ENCODE measurements at regions not wholly inside any gene's neighbourhood (a gene's known extent, or its start where the extent isn't known, plus 50 kb on each side); places are given as distances from the start of the nearest gene placed in this dataset.

DNA sequence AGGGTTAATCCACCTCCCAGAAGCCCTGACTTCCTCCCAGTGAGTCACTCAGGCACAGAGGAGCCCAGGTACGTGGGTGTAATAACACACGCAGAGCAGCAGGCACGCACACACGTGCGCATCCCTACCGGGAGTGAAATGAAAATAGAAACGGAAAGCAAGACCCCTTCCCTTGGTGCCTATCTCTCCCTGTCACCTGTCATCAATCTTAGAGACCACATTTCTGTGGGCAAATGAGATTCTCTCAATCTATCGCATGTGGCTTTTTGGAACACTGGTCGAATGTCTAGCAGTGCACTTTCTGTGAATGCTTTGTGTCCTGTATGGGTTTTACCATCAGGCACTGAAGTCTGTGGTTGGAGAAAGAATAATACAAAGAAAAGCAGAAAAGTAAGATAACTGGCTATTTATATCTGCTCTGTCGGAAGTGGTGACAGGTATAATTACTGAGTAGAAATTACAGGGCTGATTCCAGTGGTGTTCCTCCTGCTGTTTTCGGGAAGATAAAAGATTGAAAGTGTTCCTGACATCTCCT lies 137.7 kb upstream of the GRIA1 start:
- Mint-ChIP-seq H3K36me3 (no peaks in the 10 kb centered on the region), H3K4me3 (peak overlapping the region; percentile 48 to 82 (median 55)), H3K27ac (no peak overlapping the region), H3K9me3 (peaks cover 0 to 10% (median 5%) of the 10 kb centered on the region in 3 donors), H3K4me1 (peaks cover 6 to 17% (median 14%) of the 10 kb centered on the region in 3 donors), H3K27me3 (peaks cover 3 to 14% of the 10 kb centered on the region in 2 donors)
- ChIA-PET POLR2A (no interaction called here), CTCF (no interaction called here)
- H3K27ac ChIP-seq (ENCODE audit: low read length) = no peak overlapping the region
- no peaks in the 10 kb centered on the region for H3K36me3 ChIP-seq (ENCODE audit: control insufficient read depth in 2 of 2, extremely low read depth in 1 of 2, insufficient read depth in 1 of 2, low read length in 1 of 2)
- H3K9me3 ChIP-seq = no peaks in the 10 kb centered on the region
- 2% methylated on average over 7 of the region's 11 CpGs for WGBS (ENCODE audit: insufficient coverage)
- peak overlapping the region in 1 of 2 donors; percentile 29 for H3K4me3 ChIP-seq (ENCODE audit: control insufficient read depth in 1 of 2, extremely low read depth in 1 of 2, low read length in 1 of 2)
- H3K27me3 ChIP-seq (replicated peaks in 1 of 2; ENCODE audit: control insufficient read depth in 2 of 2, extremely low read depth in 1 of 2, insufficient read depth in 2 of 2, low read length in 1 of 2) = peaks cover 0 to 2% of the 10 kb centered on the region in 2 experiments
- ATAC-seq (replicated peaks in 1 of 4) (peak in 2 of 4 experiments; percentile 40 to 47), DNase-seq (peak in 2 of 35 experiments; percentile 0 to 5)
- H3K4me1 ChIP-seq (ENCODE audit: control insufficient read depth in 1 of 2, extremely low read depth in 1 of 2, insufficient read depth in 2 of 2, low read length in 2 of 2) = no peaks in the 10 kb centered on the region

DNA sequence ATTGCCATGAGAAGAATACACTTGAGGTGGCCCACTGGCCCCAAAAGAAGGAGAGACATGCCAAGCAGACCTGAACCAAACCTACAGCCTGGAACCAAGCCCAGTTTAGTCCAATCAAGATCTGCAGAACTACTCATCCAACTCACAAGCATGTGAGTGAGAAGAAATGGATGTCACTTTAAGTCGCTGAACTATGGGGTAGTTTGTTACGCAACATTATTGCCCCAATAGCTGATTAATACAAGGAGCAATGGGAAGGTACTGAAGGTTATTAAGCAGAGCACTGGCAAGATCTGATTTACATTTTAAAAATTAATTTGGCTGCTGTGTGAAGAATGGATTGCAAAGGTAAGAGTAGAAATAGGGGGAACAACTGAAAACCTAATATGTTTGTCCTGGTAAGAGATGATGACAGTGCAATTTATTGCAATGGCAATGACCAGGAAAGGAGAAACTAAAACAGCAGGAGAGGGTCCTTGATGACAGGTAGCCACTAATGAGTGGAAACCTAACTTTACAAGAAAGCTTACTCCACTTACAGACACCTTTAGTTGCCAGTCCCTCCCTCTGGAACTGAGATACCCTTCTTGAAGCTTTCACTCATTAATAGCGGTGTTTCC lies 132.9 kb upstream of the GRIA1 start:
- ChIA-PET CTCF (no interaction called here), POLR2A (interaction anchor here in 1 of 2 donors (0.7 kb wide), 1 partner anchor 441 kb away, joined by 3 read pairs; no protein-coding TSS in a partner anchor)
- H3K9me3 ChIP-seq = no peaks in the 10 kb centered on the region
- Mint-ChIP-seq H3K9me3 (peaks cover 0 to 10% (median 5%) of the 10 kb centered on the region in 3 donors), H3K4me3 (no peak overlapping the region), H3K36me3 (no peaks in the 10 kb centered on the region), H3K27ac (no peak overlapping the region), H3K4me1 (peaks cover 3 to 26% (median 14%) of the 10 kb centered on the region in 3 donors), H3K27me3 (peaks cover 0 to 5% of the 10 kb centered on the region in 2 donors)
- no peaks in the 10 kb centered on the region for H3K27me3 ChIP-seq (replicated peaks in 1 of 2; ENCODE audit: control insufficient read depth in 2 of 2, extremely low read depth in 1 of 2, insufficient read depth in 2 of 2, low read length in 1 of 2)
- H3K4me1 ChIP-seq (ENCODE audit: control insufficient read depth in 1 of 2, extremely low read depth in 1 of 2, insufficient read depth in 2 of 2, low read length in 2 of 2) = no peaks in the 10 kb centered on the region
- DNase-seq (no peak), ATAC-seq (replicated peaks in 1 of 4) (no peak)
- H3K4me3 ChIP-seq (ENCODE audit: control insufficient read depth in 1 of 2, extremely low read depth in 1 of 2, low read length in 1 of 2) = no peak overlapping the region
- no peak overlapping the region for H3K27ac ChIP-seq (ENCODE audit: low read length)
- WGBS (ENCODE audit: insufficient coverage) = no CpG with 5 or more reads among the region's 3 CpGs
- H3K36me3 ChIP-seq (ENCODE audit: control insufficient read depth in 2 of 2, extremely low read depth in 1 of 2, insufficient read depth in 1 of 2, low read length in 1 of 2) = no peaks in the 10 kb centered on the region

DNA sequence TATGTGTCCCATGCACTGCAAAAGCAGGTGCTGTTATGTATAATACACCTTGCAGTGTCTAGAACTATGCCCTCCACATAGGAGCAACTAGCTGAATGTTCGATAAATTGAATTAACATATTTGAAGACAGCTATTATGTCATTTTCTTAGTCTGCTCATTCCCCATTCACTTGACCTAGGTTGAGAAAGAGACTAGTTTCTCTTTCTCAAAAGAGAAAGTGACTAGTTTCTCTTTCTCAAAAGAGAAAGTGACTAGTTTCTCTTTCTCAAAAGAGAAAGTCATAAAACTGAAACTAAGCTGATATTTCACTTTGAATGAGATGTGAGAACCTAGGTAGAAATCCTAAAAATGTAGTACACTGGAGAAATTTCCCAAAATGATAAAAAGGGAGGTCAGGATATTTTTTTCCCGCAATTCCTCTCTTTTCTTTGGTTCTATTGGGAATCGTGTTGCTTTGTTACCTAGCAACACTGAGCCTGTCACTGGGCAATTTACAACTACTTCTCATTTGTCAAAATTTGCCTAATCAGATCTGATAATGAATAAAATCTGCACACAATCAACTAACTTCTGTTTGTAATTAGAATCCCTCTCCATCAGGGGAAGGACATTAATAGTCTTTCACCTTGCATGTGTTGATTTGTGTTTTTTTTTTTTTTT lies 132.0 kb upstream of the GRIA1 start:
- no peak for ATAC-seq (replicated peaks in 1 of 4)

GRCh38 chr5:153360860-153361259 lies 129.6 kb upstream of the GRIA1 start:
- no peaks in the 10 kb centered on the region for H3K9me3 ChIP-seq
- no peak overlapping the region for H3K4me3 ChIP-seq (ENCODE audit: control insufficient read depth in 1 of 2, extremely low read depth in 1 of 2, low read length in 1 of 2)
- Mint-ChIP-seq H3K27me3 (no peaks in the 10 kb centered on the region), H3K4me1 (peaks cover 0 to 17% (median 5%) of the 10 kb centered on the region in 3 donors), H3K9me3 (peaks cover 0 to 14% (median 5%) of the 10 kb centered on the region in 3 donors), H3K4me3 (no peak overlapping the region), H3K36me3 (no peaks in the 10 kb centered on the region), H3K27ac (no peak overlapping the region)
- ChIA-PET CTCF (no interaction called here), POLR2A (no interaction called here)
- no peak overlapping the region for H3K27ac ChIP-seq (ENCODE audit: low read length)
- no peaks in the 10 kb centered on the region for H3K4me1 ChIP-seq (ENCODE audit: control insufficient read depth in 1 of 2, extremely low read depth in 1 of 2, insufficient read depth in 2 of 2, low read length in 2 of 2)
- H3K27me3 ChIP-seq (replicated peaks in 1 of 2; ENCODE audit: control insufficient read depth in 2 of 2, extremely low read depth in 1 of 2, insufficient read depth in 2 of 2, low read length in 1 of 2) = no peaks in the 10 kb centered on the region
- no peak for DNase-seq
- WGBS (ENCODE audit: insufficient coverage) = no CpG with 5 or more reads among the region's 1 CpG
- no peaks in the 10 kb centered on the region for H3K36me3 ChIP-seq (ENCODE audit: control insufficient read depth in 2 of 2, extremely low read depth in 1 of 2, insufficient read depth in 1 of 2, low read length in 1 of 2)
- no peak for ATAC-seq (replicated peaks in 1 of 4)

More for the DNA sequence above, 132.0 kb upstream of the GRIA1 start:
- H3K27me3 ChIP-seq (replicated peaks in 1 of 2; ENCODE audit: control insufficient read depth in 2 of 2, extremely low read depth in 1 of 2, insufficient read depth in 2 of 2, low read length in 1 of 2) = no peaks in the 10 kb centered on the region
- no peak overlapping the region for H3K27ac ChIP-seq (ENCODE audit: low read length)
- no CpG with 5 or more reads among the region's 3 CpGs for WGBS (ENCODE audit: insufficient coverage)
- peaks cover 0 to 10% (median 5%) of the 10 kb centered on the region in 3 donors for H3K9me3 Mint-ChIP-seq
- no peaks in the 10 kb centered on the region for H3K4me1 ChIP-seq (ENCODE audit: control insufficient read depth in 1 of 2, extremely low read depth in 1 of 2, insufficient read depth in 2 of 2, low read length in 2 of 2)
- H3K4me3 ChIP-seq (ENCODE audit: control insufficient read depth in 1 of 2, extremely low read depth in 1 of 2, low read length in 1 of 2) = no peak overlapping the region
- ChIA-PET POLR2A (interaction anchor here in 1 of 2 donors (0.7 kb wide), 1 partner anchor 440 kb away, joined by 3 read pairs; no protein-coding TSS in a partner anchor), CTCF (no interaction called here)
- DNase-seq = no peak
- H3K27ac Mint-ChIP-seq = peak overlapping the region; percentile 16 to 24
- peak overlapping the region in 1 of 3 donors; percentile 47 for H3K4me3 Mint-ChIP-seq
- no peaks in the 10 kb centered on the region for H3K36me3 Mint-ChIP-seq
- peaks cover 0 to 2% of the 10 kb centered on the region in 2 donors for H3K27me3 Mint-ChIP-seq
- no peaks in the 10 kb centered on the region for H3K9me3 ChIP-seq
- peaks cover 0 to 18% (median 7%) of the 10 kb centered on the region in 3 donors for H3K4me1 Mint-ChIP-seq
- no peaks in the 10 kb centered on the region for H3K36me3 ChIP-seq (ENCODE audit: control insufficient read depth in 2 of 2, extremely low read depth in 1 of 2, insufficient read depth in 1 of 2, low read length in 1 of 2)

DNA sequence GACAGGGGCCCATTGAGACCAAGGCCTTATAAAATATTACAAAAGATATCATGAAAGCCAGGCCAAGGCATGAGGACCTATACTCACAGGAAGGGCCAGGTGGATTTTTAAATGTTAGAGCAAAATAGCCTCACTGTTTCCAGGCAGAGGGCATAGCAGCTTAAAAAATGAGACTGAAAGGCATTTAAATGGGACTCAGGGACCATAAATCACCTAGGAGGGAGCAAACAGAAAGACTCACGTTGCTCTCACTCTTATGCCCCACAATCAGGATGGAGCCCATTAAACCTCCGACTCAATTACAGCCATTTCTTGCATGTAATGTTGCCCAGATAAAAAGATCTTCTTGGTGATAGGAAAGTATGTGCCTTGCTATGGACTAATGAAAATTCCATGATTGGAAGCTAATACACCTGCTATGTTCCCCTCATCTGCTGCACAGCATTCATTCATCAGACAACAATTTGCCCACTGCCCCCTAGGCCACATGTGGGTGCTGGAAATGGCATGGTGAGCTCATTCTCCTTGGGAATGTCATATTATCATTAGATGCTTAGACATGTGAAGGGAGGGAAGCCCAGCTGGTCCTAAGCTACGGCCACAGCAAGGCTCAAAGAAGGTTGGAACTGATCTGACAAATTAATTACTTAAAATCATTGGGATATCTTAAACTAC lies 128.6 kb upstream of the GRIA1 start:
- no peak for ATAC-seq (replicated peaks in 1 of 4)
- no peak overlapping the region for H3K4me3 Mint-ChIP-seq
- peaks cover 0 to 17% (median 5%) of the 10 kb centered on the region in 3 donors for H3K4me1 Mint-ChIP-seq
- H3K27me3 Mint-ChIP-seq = no peaks in the 10 kb centered on the region
- no peak overlapping the region for H3K27ac Mint-ChIP-seq
- Histone ChIP-seq H3K36me3 (ENCODE audit: control insufficient read depth in 2 of 2, extremely low read depth in 1 of 2, insufficient read depth in 1 of 2, low read length in 1 of 2) (no peaks in the 10 kb centered on the region), H3K4me3 (ENCODE audit: control insufficient read depth in 1 of 2, extremely low read depth in 1 of 2, low read length in 1 of 2) (no peak overlapping the region), H3K9me3 (no peaks in the 10 kb centered on the region), H3K27ac (ENCODE audit: low read length) (no peak overlapping the region), H3K4me1 (ENCODE audit: control insufficient read depth in 1 of 2, extremely low read depth in 1 of 2, insufficient read depth in 2 of 2, low read length in 2 of 2) (no peaks in the 10 kb centered on the region), H3K27me3 (replicated peaks in 1 of 2; ENCODE audit: control insufficient read depth in 2 of 2, extremely low read depth in 1 of 2, insufficient read depth in 2 of 2, low read length in 1 of 2) (no peaks in the 10 kb centered on the region)
- ChIA-PET CTCF (no interaction called here), POLR2A (no interaction called here)
- DNase-seq = no peak
- no peaks in the 10 kb centered on the region for H3K36me3 Mint-ChIP-seq
- no CpG with 5 or more reads among the region's 3 CpGs for WGBS (ENCODE audit: insufficient coverage)
- H3K9me3 Mint-ChIP-seq = peaks cover 0 to 11% (median 2%) of the 10 kb centered on the region in 3 donors

- Histone ChIP-seq H3K27me3 (replicated peaks in 1 of 2; ENCODE audit: control insufficient read depth in 2 of 2, extremely low read depth in 1 of 2, insufficient read depth in 2 of 2, low read length in 1 of 2) (no peaks in the 10 kb centered on the region), H3K36me3 (ENCODE audit: control insufficient read depth in 2 of 2, extremely low read depth in 1 of 2, insufficient read depth in 1 of 2, low read length in 1 of 2) (no peaks in the 10 kb centered on the region), H3K27ac (ENCODE audit: low read length) (no peak overlapping the region), H3K4me1 (ENCODE audit: control insufficient read depth in 1 of 2, extremely low read depth in 1 of 2, insufficient read depth in 2 of 2, low read length in 2 of 2) (no peaks in the 10 kb centered on the region), H3K9me3 (no peaks in the 10 kb centered on the region), H3K4me3 (ENCODE audit: control insufficient read depth in 1 of 2, extremely low read depth in 1 of 2, low read length in 1 of 2) (no peak overlapping the region)
- no peak overlapping the region for H3K27ac Mint-ChIP-seq
- ATAC-seq (replicated peaks in 1 of 4) (no peak), DNase-seq (no peak)
- H3K4me1 Mint-ChIP-seq = no peaks in the 10 kb centered on the region
- H3K9me3 Mint-ChIP-seq = peaks cover 0 to 7% (median 4%) of the 10 kb centered on the region in 3 donors
- H3K36me3 Mint-ChIP-seq = no peaks in the 10 kb centered on the region
- CTCF ChIA-PET = no interaction called here
- no peak overlapping the region for H3K4me3 Mint-ChIP-seq
- POLR2A ChIA-PET = no interaction called here
- H3K27me3 Mint-ChIP-seq = no peaks in the 10 kb centered on the region
Observed at GRCh38 chr5:153365547-153365946, 124.9 kb upstream of the GRIA1 start.
